ENCODE measurements at regions not wholly inside any gene's neighbourhood (a gene's known extent, or its start where the extent isn't known, plus 50 kb on each side); places are given as distances from the start of the nearest gene placed in this dataset.
"Not testable (repeated sequence)": the region's sequence is repeated elsewhere in the genome, so short reads cannot be mapped to it uniquely, and the experiment has no call there.

DNA sequence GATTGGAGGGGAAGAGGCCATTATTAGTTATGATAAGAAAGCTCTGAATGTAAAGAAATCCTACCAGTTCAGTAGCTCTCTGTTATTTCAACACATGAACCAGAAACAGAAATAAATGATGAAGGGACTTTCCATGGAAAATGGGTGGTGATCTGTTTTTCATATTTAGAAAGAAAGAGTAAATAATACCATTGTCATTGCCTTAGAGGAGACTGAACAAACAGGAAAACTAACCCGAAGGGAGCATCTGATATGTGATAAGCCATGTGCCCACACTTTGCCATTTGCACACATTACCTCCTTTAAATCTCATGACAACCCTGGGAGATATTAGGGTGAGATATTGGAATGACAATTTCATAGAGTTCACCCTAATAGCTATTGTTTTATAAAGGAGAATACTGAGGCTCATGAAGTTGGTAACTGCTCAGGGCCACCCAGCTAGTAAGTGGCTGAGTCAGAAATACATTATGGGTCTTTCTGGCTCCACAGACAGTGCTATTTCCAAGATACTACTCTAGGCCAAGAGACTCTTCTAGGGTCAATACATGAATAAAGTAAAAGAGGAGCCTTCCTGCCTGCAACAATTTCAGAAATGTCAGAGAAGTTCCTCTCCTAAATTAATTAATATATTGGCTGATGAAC lies 111.0 kb upstream of the SLIT3 start:
- no peak for DNase-seq

DNA sequence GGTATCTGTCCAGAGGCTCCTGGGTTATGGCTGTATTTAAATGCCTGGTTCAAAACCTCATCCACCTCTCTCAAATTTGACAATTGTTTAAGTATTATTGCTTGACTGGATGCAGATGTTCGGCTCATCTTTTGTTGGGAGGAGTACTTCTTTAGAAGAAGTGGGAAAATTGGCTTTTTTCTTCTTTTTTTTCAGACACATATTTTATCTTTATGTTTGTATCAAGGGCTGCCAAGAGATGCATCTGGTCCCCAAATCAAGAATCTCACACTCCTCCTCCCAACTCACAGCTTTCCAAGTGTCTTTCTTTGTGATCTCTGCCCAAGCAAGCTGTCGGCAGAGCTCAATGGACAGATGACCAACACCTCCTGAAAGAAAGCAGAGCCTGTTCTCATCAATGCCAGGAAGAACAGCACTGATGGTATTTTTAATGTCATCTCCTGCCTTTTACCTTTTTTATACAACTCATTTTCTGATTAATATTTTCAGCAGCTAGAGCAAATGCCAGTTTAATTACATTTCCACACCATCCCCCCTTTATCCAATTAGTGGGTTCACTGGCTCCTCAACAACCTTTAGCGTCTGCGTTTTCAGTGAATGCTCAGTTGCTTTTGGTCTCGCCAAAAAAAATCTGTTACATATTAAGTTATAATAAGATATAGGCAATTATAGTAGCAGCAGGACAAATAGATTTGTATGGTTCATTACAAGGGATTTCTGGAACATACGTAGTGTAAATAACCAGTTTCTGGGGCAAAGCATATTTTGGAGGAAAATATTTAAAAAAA lies 110.3 kb upstream of the SLIT3 start:
- no peak for DNase-seq

DNA sequence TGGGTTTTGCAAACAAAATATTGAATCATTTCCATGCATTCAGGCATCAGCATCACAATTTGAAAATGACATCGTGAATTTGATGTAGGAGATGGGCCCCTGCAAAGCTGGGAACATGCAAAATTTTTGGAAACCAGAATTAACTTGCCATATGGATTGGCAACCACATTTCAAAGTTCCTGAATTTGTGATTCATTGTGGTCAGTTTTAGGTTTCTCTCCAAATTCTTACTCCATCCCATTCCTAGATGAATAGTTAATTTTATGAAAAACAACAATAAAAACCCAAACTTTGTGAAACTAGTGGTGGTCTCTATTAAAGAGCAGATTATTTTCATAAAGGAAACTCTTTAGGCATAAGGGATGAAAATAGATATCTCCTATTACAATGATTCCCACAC lies 107.8 kb upstream of the SLIT3 start:
- DNase-seq = no peak

DNA sequence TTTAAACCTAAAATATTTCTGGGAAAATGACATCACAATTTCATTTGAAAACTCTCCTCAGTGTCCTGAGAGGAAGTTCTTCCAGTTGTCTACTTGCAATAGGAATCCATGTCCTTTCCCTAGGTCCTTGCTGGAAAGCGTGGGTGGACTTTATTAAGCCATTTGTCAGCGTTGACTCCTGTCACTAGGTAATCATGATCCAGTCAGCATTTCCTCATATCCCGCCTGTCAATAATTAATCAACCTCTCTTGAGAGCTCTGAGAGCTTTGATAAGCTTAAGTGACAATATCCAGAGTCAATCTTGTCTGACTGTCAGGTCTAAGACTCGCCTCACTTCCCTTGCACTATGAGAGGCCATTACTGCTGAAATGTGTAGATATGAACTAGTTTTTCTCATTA lies 107.2 kb upstream of the SLIT3 start:
- DNase-seq = no peak

DNA sequence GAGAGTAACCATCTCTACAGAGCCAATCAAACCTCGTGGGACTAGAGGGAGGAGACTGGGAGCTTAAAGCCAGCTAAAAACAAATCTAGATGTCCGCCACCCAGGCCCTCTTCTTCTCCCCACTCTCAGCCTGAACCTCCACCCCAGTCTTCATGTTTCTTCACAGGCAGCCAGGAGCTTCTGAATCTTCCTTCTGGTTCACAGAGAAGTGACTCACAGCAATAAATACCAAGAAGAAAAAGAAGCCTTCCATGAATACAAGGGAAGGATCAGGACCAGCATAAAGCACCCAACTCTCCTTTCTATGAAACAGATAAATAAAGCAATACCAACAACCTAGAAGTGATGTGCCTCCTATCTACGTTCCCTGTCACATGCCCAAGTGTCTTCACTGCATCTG lies 103.3 kb upstream of the SLIT3 start:
- no peak for DNase-seq

DNA sequence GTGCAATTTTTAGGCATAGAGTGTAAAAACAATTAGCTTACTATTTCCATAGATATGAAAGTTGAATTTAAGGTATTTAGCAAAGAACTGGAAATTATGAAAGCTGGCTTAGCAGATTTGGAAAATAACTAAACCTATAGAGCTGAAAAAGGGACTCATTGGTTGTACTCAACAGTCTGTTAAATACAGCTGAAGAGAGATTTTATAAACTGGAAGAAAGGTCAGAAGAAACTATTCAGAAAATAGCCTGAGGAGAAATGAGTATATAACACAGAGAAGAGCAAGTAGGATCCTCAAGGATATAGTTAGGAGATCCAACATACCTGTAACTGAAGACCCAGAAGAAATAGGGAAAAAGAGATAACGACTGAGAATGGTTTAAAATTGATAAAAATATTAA lies 97.6 kb upstream of the SLIT3 start:
- no peak for DNase-seq

DNA sequence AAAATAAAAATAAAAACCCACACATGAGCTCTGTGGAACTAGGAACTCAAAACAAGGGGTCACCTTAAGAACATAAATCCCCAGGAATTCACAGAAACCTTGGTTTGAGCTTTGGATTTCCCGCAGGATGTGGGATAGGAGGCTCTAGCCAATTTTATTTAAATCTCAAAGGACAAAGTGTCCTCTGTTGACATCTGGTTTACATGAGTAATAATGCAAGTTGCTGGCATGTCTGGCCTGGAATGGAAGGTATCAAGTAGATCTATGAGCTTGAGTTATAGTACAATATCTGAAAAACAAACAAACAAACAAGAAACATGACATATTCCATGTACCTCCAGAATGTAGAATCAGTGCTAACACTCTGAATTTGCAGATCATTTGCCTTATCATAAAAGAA lies 94.2 kb upstream of the SLIT3 start:
- DNase-seq = no peak

DNA sequence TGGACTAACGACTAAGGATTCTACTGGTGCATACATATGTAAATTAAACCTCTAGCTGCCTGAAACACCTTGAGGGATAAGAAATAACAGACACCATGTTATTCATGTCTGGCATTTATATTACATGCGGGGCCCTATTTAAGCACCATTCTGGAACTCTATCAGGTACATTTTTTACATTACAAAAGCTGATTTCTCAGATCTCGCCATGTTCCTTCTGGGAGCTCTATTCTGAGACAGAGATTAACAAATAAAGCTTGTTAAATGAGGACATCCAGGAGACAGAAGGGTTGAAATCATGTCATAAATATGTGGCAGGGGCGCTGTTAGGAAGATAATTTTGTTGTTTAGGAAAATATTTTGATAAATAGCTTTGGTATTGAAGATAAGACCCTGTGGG lies 93.4 kb upstream of the SLIT3 start:
- DNase-seq = no peak

DNA sequence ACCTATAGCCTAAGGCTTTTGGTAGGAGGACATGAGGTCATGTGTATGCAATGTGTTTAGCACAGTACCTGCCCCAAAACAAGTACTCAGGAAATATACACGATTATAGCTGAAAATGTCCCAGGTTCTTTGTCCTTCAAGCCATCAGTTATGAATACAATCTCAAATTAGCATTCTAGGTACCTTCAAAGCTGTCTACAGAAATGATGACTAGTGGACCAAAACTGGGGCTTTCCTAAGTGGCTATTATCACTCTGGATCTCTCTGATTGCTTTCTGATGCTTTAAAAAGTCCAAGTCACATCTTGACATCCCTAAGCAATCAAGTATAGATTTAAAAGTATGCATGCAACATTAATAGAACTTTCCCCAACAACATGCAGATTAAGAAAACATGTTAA lies 93.0 kb upstream of the SLIT3 start:
- no peak for DNase-seq

DNA sequence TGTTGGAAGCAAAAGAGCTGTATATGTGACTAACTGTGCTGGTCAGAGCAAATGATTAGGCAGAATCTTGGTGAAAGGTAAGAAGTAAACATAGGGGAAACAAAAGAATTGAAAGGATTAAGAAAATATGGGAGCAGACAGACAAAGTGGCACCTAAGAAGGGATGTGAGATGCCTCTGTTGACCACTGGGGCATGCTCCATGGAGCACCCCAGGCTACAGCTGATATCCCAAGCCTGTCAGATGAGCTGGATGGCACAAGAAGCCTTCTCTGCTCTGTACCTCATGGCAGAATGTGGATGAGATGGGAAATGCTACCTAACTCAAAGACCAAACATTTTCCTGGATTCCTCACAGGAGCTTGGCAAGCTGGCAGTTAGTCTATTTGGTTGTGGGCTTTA lies 89.3 kb upstream of the SLIT3 start:
- no peak for DNase-seq

DNA sequence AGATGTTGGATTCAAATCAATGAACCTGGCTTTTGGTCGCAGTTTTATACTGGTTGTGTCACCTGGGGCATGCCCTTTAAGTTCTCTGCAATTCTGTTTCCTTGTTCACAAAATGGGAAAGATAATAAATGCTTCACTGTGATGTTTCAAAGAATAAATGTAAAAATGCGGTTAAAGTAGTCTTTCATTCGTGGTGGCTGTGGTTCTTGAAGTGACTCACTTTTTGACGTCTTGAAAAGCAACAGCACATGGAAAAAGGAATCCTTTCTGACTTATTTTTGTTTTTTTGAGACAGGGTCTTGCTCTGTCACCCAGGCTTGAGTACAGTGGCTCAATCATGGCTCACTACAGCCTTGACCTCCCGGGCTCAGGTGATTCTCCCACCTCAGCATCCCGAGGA lies 88.4 kb upstream of the SLIT3 start:
- no peak for DNase-seq

DNA sequence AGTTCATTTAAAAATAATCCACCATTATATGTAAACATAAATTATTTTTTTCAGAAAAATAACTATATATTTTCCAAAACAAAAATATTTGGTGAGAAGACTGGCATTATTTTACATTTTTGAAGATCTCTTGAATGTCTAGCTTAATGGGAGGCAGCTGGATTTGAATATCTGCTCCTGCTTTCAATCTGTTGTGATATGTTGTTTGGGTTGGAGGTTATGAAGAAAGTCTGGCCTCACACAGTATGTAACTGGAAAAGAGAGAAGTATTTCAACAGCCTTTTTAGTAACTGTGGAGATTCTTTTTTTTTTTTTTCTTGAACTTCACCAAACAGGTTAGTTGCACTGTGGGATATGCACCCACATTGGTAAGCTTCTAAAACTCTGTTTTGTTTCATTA lies 84.7 kb upstream of the SLIT3 start:
- DNase-seq = no peak

DNA sequence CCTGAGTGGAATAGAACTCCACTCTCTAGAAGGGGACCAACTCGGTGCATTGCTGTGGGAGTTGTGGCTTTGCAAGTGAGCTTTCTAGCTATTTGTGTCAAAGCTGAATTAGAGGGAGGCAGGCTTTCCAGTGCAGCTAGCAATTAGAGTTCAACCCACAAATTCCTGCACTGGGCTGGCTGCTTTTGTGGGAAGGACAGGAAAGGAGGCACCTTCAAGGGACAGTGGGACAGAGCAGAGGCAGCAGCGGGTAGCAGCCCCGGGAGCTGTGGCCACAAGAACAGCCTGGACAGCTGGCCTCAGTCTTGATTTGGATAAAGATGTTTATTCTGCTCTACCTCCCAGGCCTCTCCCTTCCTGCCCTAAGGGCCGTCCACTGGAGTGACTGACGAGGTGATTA lies 83.7 kb upstream of the SLIT3 start:
- DNase-seq = peak; percentile 71

DNA sequence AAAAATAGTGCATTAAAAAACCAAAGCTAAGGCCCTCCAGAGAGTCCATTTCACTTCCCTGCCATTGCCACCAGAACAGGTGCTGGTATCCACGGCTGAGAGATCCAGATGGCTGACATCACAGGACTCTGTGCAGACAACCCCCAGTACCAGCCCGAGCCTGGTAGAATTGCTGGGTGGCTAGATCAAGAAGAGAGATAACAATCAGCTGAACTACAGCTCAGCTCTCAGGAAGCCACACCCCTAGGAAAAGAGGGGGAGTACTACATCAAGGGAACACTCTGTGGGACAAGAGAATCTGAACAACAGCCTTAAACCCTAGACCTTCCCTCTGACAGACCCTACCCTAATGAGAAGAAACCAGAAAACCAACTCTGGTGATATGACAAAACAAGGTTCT lies 73.8 kb upstream of the SLIT3 start:
- DNase-seq = no peak

DNA sequence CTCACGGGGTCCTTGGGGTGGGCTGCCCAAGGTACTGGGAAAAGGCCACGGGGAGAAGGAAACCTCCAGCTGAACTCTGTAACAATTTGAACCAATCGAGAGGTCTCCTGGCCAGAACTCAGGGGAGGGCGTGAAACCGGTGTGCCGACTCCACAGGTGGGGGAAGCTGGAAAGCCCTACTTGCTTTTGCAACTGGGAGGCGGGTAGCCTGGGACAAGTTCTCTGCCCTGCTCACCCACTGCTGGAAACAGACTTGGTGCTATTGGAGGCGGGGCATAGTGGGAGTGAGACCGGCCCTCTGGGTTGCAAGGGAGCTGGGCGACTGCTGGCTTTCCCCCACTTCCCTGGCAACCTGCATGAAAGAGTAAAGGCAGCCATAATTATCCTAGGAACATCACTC lies 73.2 kb upstream of the SLIT3 start:
- DNase-seq = no peak

DNA sequence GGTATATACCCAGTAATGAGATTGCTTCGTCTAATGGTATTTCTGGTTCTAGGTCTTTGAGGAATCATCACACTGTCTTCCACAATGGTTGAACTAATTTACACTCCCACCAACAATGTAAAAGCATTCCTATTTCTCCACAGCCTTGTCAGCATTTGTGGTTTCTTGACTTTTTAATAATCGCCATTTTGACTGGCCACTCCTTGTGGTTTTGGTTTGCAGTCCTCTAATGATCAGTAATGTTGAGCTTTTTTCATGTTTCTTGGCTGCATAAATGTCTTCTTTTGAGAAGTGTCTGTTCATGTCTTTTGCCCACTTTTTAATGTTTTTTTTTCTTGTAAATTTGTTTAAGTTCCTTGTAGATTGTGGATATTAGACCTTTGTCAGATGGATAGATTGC lies 70.9 kb upstream of the SLIT3 start:
- DNase-seq = not testable (repeated sequence)

DNA sequence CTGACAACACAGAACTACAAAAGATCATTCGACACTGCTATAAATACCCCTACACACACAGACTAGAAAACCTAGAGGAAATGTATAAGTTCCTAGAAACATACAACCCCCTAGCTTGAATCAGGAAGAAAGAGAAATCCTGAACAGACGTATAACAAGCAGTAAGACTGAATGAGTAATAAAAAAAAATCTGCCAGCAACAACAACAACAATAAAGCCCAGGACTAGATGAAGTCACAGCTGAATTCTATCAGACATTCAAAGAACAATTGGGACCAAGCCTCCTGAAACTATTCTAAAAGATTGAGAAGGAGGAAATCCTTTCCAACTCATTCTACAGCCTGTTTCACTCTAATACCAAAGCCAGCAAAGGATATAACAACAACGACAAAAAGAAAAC lies 68.2 kb upstream of the SLIT3 start:
- DNase-seq = no peak

DNA sequence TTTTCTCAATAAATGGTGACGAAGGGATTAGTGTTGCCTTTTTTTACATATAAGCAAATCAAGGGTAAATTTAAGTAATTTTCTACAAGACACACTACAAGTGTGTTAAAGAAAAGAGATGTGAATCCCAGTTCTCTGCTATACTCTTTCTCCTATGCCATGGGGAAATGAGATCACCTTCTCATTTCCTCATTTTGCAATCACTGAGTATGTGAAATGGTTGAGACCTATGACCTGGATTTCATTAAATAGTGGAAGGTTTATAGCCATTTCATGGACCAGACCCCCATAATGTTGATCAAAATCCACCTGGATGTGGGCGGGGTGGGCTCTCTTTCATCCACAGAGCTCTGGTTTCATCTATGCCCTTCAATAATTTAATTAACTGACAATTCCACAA lies 66.9 kb upstream of the SLIT3 start:
- no peak for DNase-seq

DNA sequence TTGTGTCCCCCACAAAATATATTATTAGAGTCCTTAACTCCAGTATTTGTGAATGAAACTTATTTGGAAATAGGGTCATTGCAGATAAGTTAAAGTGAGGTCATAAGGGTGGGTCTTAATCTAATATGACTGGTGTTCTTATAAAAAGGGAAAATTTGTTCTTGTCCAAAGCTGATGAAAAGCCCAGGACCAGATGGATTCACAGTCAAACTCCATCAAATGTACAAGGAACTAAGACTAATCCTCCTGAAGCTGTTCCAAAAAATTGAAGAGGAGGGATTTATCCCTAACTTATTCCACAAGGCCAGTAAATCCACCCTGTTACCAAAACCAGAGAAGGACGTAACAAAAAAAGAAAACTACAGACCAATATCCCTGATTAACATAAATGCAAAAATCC lies 56.4 kb upstream of the SLIT3 start:
- no peak for DNase-seq

DNA sequence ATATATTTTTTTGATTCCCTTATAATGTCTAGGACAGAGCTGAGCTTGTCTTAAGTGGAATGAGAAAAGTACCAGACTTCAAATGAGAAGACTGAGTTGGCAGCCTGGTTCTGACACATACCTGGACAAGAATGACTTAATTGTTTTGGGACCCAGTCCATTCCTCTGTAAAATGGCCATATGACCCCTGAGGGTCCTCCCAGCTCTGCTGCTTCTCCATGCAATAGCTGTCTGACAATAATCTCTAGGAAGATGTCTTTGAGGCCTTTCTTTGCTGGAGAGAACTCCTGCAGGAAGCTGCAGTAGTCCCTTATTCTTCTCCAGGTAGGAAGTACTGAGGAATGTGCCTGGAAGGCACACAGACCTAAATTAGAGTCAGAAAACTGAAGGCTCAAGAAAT lies 55.9 kb upstream of the SLIT3 start:
- no peak for DNase-seq

DNA sequence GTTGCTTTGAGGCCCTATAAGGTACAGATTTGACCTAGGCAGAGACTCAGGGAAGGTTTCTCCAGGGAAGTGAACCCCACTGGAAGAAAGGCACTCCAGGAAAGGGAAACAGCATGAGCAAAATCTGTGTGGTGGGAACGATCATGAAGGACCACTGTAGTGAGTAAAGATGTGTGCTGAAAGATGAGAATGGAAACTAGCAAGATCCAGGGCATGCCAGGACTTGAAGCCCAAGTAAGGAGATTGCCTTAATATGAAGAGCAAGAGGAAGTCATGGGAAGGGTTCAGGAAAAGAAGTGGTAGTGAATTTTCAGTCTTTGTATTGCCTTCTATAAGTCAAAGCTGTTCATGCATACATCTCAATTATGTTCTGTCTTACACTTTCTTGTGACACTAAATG lies 55.2 kb upstream of the SLIT3 start:
- DNase-seq = no peak

DNA sequence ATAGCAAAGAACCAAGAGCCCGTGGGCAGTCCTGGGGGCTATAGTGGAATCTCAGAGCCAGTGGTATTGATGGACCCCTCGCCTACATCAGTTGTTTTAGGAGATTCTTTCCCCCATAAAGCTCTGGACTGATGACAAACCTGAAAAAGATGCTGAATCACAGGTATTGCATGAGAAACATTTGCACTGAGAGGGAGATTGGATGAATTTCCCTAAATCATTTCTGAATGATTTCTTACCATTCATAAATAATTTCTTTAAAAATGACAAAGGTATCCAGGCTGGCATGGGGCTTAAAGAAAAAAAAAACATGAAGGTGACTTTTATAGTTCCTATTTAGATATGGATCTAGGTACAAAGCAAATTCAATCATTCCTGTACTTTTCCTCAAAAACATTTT lies 54.0 kb upstream of the SLIT3 start:
- DNase-seq = no peak

DNA sequence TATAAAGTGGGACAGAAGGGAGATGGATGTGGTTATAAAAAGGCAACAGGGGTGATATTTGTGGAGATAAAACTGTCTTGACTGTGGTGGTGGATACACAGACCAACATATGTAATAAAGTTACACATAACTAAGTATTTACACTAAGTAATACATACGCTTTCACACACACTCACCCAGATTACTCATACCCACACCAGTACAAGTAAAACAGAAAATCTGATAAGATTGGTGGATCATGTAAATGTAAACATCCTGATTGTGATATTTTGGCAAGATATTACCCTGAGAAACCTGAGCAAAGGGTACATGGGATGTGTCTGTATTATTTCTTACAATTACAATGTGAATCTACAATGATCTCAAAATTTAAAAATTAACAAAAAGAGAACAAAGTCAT lies 53.3 kb upstream of the SLIT3 start:
- no peak for DNase-seq

DNA sequence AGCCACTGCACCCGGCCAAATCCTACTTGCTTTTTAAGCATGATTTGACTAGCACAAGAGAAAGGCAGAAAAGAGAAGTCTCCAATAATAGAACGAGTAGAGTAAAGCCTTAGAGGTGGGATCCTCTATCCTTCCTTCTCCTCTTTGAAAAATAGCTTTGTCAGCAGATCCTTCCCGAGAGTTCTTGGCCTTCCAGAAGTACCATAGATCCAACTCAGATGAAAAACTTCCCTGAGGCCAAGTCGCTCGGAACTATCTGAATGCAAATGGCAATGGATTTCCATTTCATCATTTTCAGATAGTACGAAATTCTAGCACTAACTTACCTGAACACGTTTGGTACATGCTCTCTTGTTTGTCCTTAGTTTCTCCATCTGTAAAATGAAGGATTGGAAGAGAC lies 52.0 kb upstream of the SLIT3 start:
- no peak for DNase-seq

DNA sequence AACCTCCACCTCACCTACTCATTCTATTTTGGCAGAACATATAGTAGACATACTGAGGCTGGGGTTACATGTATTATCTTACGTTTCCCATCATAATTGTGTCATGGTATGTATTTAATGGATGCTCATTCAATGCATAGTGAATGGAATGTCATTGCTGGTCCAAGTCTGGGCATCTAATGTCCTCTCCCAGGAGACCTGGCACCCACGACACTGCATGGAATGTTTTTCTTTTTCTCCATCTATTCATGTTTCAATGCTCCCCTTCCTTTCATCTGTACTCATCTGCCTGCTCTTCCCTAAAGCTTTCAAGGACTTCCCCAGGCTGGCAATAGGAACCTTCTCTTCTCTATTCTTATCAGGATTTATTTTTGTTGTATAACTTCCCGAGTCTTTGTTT lies 50.8 kb upstream of the SLIT3 start:
- no peak for DNase-seq

Measured in left hindlimb (tissue), 1 donor.